Ovary (tissue), 7 donors: ENCODE measurements at regions not wholly inside any gene's neighbourhood (a gene's known extent, or its start where the extent isn't known, plus 50 kb on each side); places are given as distances from the start of the nearest gene placed in this dataset.

Experiments
- DNase-seq, 5 donors: peaks; one replicate each; pipeline ENCODE4 v3.0.0-alpha.2; 2019 to 2020
- H3K27ac ChIP-seq, 2 donors: fragments of 200-600 bp; one replicate each; pipeline versions ENCODE4 v1.5.1 to v1.8.0; 2019 to 2022
- H3K27me3 ChIP-seq: fragments of 200-600 bp; one replicate; pipeline ENCODE4 v1.8.0; 2022
- H3K36me3 ChIP-seq: fragments of 200-600 bp; sonication (generic); one replicate; pipeline ENCODE4 v1.5.1; 2019
- H3K4me1 ChIP-seq: one replicate; pipeline ENCODE4 v1.8.1; 2013; ENCODE audit warnings: mild to moderate bottlenecking, moderate library complexity; ENCODE audit not compliant: insufficient read depth
- H3K4me3 ChIP-seq: fragments of 200-600 bp; sonication (generic); one replicate; pipeline ENCODE4 v1.5.1; 2017
- H3K9me3 ChIP-seq, 2 donors: fragments of 200-600 bp in 1 of 2; sonication (generic) in 1 of 2; one replicate each; pipeline versions ENCODE4 v1.5.1 to v1.8.1; 2013 to 2019; ENCODE audit warnings: mild to moderate bottlenecking in 1 of 2, moderate library complexity in 1 of 2
- CTCF ChIP-seq, 3 donors: fragments of 450-650 bp in 2 of 3; fragments of 200-600 bp in 1 of 3; IDR thresholded peaks; one replicate each; pipeline versions ENCODE4 v1.5.1 to v1.8.0; 2016 to 2022; ENCODE audit warnings: antibody characterized with exemption in 3 of 3, mild to moderate bottlenecking in 1 of 3
- EP300 ChIP-seq: sonication (generic); formaldehyde crosslinking; IDR thresholded peaks from one replicate; pipeline ENCODE4 v1.6.1; 2017; ENCODE audit warnings: antibody characterized with exemption
- POLR2A ChIP-seq: fragments of 450-650 bp; IDR thresholded peaks from one replicate; pipeline ENCODE4 v1.6.1; 2017; ENCODE audit warnings: antibody characterized with exemption, mild to moderate bottlenecking, moderate library complexity
- WGBS, 3 donors: extraction: QIAGEN DNeasy Blood & Tissue Kit in 1 of 3; methylation state at CpG; one replicate each; pipeline versions ENCODE4 v1.1.5 to v1.1.7; 2013 to 2017; 5-methylcytosine and 5-hydroxymethylcytosine counted together
- intact Hi-C, 4 donors: fragments of 100-400 bp; cut with DNase I; formaldehyde crosslinking; loops; one replicate each; pipeline versions ENCODE4 v1.11.0 to v1.15.1; 2022 to 2023
- donor health status: DM: no; HTN: no; CAD: no; lungs with moderate emphysema.
- donor health status: DM: no; HTN: no; CAD: no.
- donor health status: Bipolar disorder and iron deficiency.
- donor health status: DM: no; HTN: no; CAD: no.
- donor health status: DM: yes; HTN: yes; CAD: no.

GRCh38 chr6:90406142-90406794 is 109.6 kb upstream of the BACH2 start:
- TF ChIP-seq CTCF (IDR thresholded peaks at IDR 0.05) (no peak), POLR2A (no peak), EP300 (no peak)
- no peak for DNase-seq
- Histone ChIP-seq H3K27me3 (no peaks in the 10 kb centered on the region), H3K27ac (no peak overlapping the region), H3K36me3 (no peaks in the 10 kb centered on the region), H3K9me3 (no peaks in the 10 kb centered on the region), H3K4me1 (no peaks in the 10 kb centered on the region), H3K4me3 (no peak overlapping the region)
- intact Hi-C loops: loop anchor here in 2 of 4 donors (10.0 kb wide), 2 partner anchors 69 to 451 kb away; no protein-coding TSS in a partner anchor
- 91 to 95% (median 93%) methylated on average over 6 of the region's 6 CpGs for WGBS, 3 donors

GRCh38 chr6:90403489-90404381 is 107.1 kb upstream of the BACH2 start:
- 20 to 34% (median 23%) methylated on average over 18 of the region's 18 CpGs for WGBS, 3 donors
- H3K9me3 ChIP-seq: no peaks in the 10 kb centered on the region
- no peaks in the 10 kb centered on the region for H3K4me1 ChIP-seq
- no peaks in the 10 kb centered on the region for H3K36me3 ChIP-seq
- H3K27me3 ChIP-seq: no peaks in the 10 kb centered on the region
- H3K4me3 ChIP-seq: no peak overlapping the region
- H3K27ac ChIP-seq: no peak overlapping the region
- TF ChIP-seq POLR2A (no peak), EP300 (no peak), CTCF (IDR thresholded peaks at IDR 0.05) (no peak)
- DNase-seq: peak; percentile 45 to 77 (median 67)
- intact Hi-C loops: loop anchor here in 2 of 4 donors (10.0 kb wide), 2 partner anchors 71 to 449 kb away; no protein-coding TSS in a partner anchor

GRCh38 chr6:90402831-90403192 is 106.2 kb upstream of the BACH2 start:
- no peaks in the 10 kb centered on the region for H3K36me3 ChIP-seq
- H3K4me1 ChIP-seq: no peaks in the 10 kb centered on the region
- TF ChIP-seq EP300: no peak
- no peak for TF ChIP-seq CTCF (IDR thresholded peaks at IDR 0.05)
- no peak for TF ChIP-seq POLR2A
- DNase-seq: no peak
- no peaks in the 10 kb centered on the region for H3K9me3 ChIP-seq
- 84 to 91% (median 89%) methylated on average over 2 of the region's 2 CpGs for WGBS, 3 donors
- H3K4me3 ChIP-seq: no peak overlapping the region
- H3K27me3 ChIP-seq: no peaks in the 10 kb centered on the region
- intact Hi-C loops: loop anchor here in 2 of 4 donors (10.0 kb wide), 2 partner anchors 72 to 448 kb away; no protein-coding TSS in a partner anchor
- no peak overlapping the region for H3K27ac ChIP-seq

- Histone ChIP-seq H3K9me3 (no peaks in the 10 kb centered on the region), H3K4me3 (no peak overlapping the region), H3K27ac (no peak overlapping the region), H3K36me3 (no peaks in the 10 kb centered on the region), H3K27me3 (no peaks in the 10 kb centered on the region), H3K4me1 (no peaks in the 10 kb centered on the region)
- TF ChIP-seq POLR2A (no peak), EP300 (no peak), CTCF (IDR thresholded peaks at IDR 0.05) (no peak)
- intact Hi-C loops: loop anchor here in 2 of 4 donors (10.0 kb wide), 2 partner anchors 73 to 447 kb away; no protein-coding TSS in a partner anchor
- 78 to 83% (median 81%) methylated on average over 10 of the region's 10 CpGs for WGBS, 3 donors
- DNase-seq: no peak
Measured at GRCh38 chr6:90401933-90402830, 105.5 kb upstream of the BACH2 start.
